Gastroesophageal sphincter (tissue), 4 donors: ENCODE measurements at regions not wholly inside any gene's neighbourhood (a gene's known extent, or its start where the extent isn't known, plus 50 kb on each side); places are given as distances from the start of the nearest gene placed in this dataset.

ENCODE experiments used
- ATAC-seq: fragments of 150-250 bp; one replicate; pipeline ENCODE4 v1.9.1; 2016; ENCODE audit warnings: mild to moderate bottlenecking, moderate library complexity
- H3K27ac ChIP-seq, 4 donors: fragments of 200-600 bp; sonication (generic) in 3 of 4; 1 replicate in 3 of 4; 2 replicates in 1 of 4; pipeline ENCODE4 v1.5.1; 2016 to 2019
- H3K27me3 ChIP-seq: fragments of 200-600 bp; sonication (generic); one replicate; pipeline ENCODE4 v1.5.1; 2019
- H3K36me3 ChIP-seq, 2 donors: fragments of 200-600 bp; sonication (generic); one replicate each; pipeline ENCODE4 v1.5.1; 2019; ENCODE audit warnings: control low read depth in 1 of 2
- H3K4me1 ChIP-seq, 3 donors: fragments of 200-600 bp; sonication (generic); 1 replicate in 2 of 3; 2 replicates in 1 of 3; pipeline ENCODE4 v1.5.1; 2016 to 2019; ENCODE audit warnings: control low read depth in 2 of 3
- H3K4me3 ChIP-seq, 2 donors: fragments of 200-600 bp; sonication (generic); one replicate each; pipeline ENCODE4 v1.5.1; 2019; ENCODE audit warnings: mild to moderate bottlenecking in 1 of 2, moderate library complexity in 1 of 2
- H3K9me3 ChIP-seq, 3 donors: fragments of 200-600 bp; sonication (generic); one replicate each; pipeline ENCODE4 v1.5.1; 2017 to 2019; ENCODE audit warnings: control low read depth in 2 of 3
- EP300 ChIP-seq: sonication (generic); formaldehyde crosslinking; IDR thresholded peaks from one replicate; pipeline ENCODE4 v1.6.1; 2017; ENCODE audit warnings: antibody characterized with exemption, mild to moderate bottlenecking
- POLR2A ChIP-seq, 2 donors: fragments of 450-650 bp; IDR thresholded peaks; one replicate each; pipeline ENCODE4 v1.6.1; 2017; ENCODE audit warnings: antibody characterized with exemption in 2 of 2, mild to moderate bottlenecking in 2 of 2, moderate library complexity in 1 of 2
- POLR2AphosphoS5 ChIP-seq: sonication (generic); formaldehyde crosslinking; IDR thresholded peaks from one replicate; pipeline ENCODE4 v1.6.1; 2017; ENCODE audit warnings: antibody characterized with exemption
- WGBS, 2 donors: methylation state at CpG; one replicate each; pipeline ENCODE4 v1.1.5; 2018; ENCODE audit warnings: low coverage in 1 of 2; 5-methylcytosine and 5-hydroxymethylcytosine counted together
- TF ChIP-seq, protein P1 (sequence below), 4 experiments: fragments of 200-600 bp in 2 of 4; fragments of 450-650 bp in 2 of 4; sonication (generic) in 1 of 4; IDR thresholded peaks; one replicate each; pipeline ENCODE4 v1.5.1; 2017 to 2019; ENCODE audit warnings: antibody characterized with exemption in 4 of 4, mild to moderate bottlenecking in 2 of 4, moderate library complexity in 2 of 4

DNA sequence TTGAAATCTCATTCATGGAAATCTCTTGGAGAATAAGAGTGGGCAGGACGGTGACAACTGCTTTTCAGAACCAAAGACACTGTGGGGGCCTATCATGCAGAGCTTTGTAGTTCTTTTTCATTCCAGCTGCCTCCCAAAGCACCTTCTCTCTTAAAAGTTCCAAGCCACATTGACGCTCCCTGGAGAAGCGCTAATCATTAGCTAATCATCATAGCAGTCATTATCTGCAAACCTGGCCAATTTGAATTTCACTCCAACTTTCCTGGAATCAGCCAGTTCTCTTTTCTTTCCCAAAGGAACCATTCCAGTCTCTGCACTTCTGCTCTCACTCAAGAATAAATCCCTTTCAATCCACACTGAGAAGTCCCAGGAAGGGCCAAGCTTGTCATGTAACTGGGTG lies 1144.1 kb upstream of the IGFBP7 start:
- Histone ChIP-seq H3K27me3 (no peaks in the 10 kb centered on the region), H3K36me3 (no peaks in the 10 kb centered on the region), H3K27ac (no peak overlapping the region), H3K4me1 (no peaks in the 10 kb centered on the region), H3K4me3 (no peak overlapping the region), H3K9me3 (no peaks in the 10 kb centered on the region)
- ATAC-seq: no peak
- 64 to 71% methylated on average over 3 of the region's 3 CpGs for WGBS, 2 donors
- TF ChIP-seq POLR2AphosphoS5: no peak
- no peak for TF ChIP-seq POLR2A (IDR thresholded peaks at IDR 0.05)
- TF ChIP-seq, protein P1, sequence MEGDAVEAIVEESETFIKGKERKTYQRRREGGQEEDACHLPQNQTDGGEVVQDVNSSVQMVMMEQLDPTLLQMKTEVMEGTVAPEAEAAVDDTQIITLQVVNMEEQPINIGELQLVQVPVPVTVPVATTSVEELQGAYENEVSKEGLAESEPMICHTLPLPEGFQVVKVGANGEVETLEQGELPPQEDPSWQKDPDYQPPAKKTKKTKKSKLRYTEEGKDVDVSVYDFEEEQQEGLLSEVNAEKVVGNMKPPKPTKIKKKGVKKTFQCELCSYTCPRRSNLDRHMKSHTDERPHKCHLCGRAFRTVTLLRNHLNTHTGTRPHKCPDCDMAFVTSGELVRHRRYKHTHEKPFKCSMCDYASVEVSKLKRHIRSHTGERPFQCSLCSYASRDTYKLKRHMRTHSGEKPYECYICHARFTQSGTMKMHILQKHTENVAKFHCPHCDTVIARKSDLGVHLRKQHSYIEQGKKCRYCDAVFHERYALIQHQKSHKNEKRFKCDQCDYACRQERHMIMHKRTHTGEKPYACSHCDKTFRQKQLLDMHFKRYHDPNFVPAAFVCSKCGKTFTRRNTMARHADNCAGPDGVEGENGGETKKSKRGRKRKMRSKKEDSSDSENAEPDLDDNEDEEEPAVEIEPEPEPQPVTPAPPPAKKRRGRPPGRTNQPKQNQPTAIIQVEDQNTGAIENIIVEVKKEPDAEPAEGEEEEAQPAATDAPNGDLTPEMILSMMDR (IDR thresholded peaks at IDR 0.05): no peak
- TF ChIP-seq EP300: no peak

DNA sequence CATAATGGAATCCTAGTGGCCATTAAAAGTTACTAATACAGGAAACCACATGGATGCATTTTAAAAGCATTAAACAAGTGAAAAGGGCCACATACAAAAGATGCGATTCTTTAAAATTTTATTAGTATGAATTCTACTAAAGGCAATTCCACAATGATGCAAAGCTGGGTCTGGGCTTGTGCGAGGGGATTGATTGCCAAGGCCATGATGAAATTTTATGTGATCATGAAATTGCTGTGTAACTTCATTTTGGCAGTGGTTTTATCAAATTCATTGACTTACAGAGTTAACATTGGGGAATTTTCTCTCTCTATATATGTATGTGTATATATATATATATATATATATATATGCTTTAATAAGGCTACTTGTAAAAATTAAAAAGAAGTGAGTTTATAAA lies 1142.5 kb upstream of the IGFBP7 start:
- Histone ChIP-seq H3K36me3 (no peaks in the 10 kb centered on the region), H3K27ac (no peak overlapping the region), H3K4me1 (no peaks in the 10 kb centered on the region), H3K9me3 (no peaks in the 10 kb centered on the region), H3K4me3 (no peak overlapping the region), H3K27me3 (no peaks in the 10 kb centered on the region)
- ATAC-seq: no peak
- TF ChIP-seq, protein P1 (IDR thresholded peaks at IDR 0.05): no peak
- TF ChIP-seq POLR2A (IDR thresholded peaks at IDR 0.05) (no peak), EP300 (no peak), POLR2AphosphoS5 (no peak)
- WGBS, 2 donors: 82 to 100% methylated on average over 2 of the region's 2 CpGs

DNA sequence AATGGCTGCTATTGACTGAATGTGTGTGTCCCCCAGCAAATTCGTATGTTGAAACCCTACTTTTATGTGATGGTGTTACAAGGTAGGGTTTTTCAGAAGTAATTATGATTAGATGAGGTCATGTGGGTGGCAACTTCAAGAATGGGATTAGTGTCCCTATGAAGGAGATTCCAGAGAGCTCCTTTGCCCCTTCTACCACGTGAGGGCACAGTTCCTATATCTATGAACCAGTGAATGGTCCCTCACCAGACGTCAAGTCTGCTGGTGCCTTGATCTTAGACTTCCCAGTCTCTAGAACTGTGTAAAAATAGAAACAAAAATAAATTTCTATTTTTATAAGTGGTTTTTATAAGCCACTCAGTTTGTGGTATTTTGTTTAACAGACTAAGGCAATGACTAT lies 1137.6 kb upstream of the IGFBP7 start:
- TF ChIP-seq POLR2AphosphoS5: no peak
- TF ChIP-seq, protein P1 (IDR thresholded peaks at IDR 0.05): no peak
- TF ChIP-seq EP300: no peak
- TF ChIP-seq POLR2A (IDR thresholded peaks at IDR 0.05): no peak
- Histone ChIP-seq H3K4me1 (no peaks in the 10 kb centered on the region), H3K27ac (no peak overlapping the region), H3K27me3 (no peaks in the 10 kb centered on the region), H3K36me3 (no peaks in the 10 kb centered on the region), H3K4me3 (no peak overlapping the region), H3K9me3 (peaks cover 0 to 4% (median 0%) of the 10 kb centered on the region in 3 donors)
- no peak for ATAC-seq
- whole genome bisulfite sequencing, 2 donors: 65 to 73% methylated on average over 3 of the region's 3 CpGs

DNA sequence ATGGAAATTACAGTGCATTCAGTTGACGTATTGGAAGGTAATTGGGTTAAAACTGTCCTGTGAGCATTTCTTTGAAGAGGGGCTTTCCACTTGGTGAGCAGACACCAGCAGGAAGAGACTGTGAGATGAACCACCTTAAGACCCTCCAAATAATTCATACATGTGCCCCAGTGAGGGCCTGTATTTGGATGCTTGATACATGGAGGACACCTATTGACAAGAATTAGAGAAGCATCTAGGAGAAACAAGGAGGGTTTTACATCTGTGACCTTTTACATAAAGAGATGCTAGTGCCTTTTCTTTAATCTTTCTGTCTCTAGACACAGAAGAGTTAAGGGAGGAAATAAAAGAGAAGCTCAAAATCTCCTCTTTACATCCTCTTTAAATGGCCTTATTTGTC lies 1115.3 kb upstream of the IGFBP7 start:
- Histone ChIP-seq H3K27ac (no peak overlapping the region), H3K4me1 (no peaks in the 10 kb centered on the region), H3K27me3 (no peaks in the 10 kb centered on the region), H3K4me3 (no peak overlapping the region), H3K36me3 (no peaks in the 10 kb centered on the region), H3K9me3 (no peaks in the 10 kb centered on the region)
- TF ChIP-seq POLR2AphosphoS5: no peak
- 93 to 100% methylated on average over 1 of the region's 1 CpG for WGBS, 2 donors
- ATAC-seq: no peak

DNA sequence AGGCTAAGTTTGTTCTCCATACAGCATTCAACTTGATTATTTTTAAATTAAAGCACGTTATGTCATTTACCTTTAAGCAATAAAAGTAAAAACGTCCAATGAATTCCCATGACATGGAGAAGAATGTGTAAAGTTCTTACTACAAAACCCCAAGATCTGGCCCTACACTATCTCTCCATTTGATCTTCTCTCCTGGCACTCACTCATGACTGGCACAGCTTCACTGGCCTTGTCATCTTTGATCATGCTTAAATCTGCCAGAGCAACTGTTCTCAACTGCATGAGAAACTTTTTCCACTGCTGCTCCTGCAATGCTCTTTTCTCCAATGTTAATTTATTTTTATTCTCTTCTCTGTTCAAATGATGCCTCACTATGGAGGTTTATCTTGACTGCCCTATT lies 1109.0 kb upstream of the IGFBP7 start:
- H3K36me3 ChIP-seq: no peaks in the 10 kb centered on the region
- H3K9me3 ChIP-seq: no peaks in the 10 kb centered on the region
- no peaks in the 10 kb centered on the region for H3K4me1 ChIP-seq
- no peak overlapping the region for H3K27ac ChIP-seq
- H3K27me3 ChIP-seq: no peaks in the 10 kb centered on the region
- H3K4me3 ChIP-seq: no peak overlapping the region
- 78 to 82% methylated on average over 2 of the region's 2 CpGs for WGBS, 2 donors
- TF ChIP-seq POLR2AphosphoS5 (no peak), EP300 (no peak), POLR2A (IDR thresholded peaks at IDR 0.05) (no peak)
- TF ChIP-seq, protein P1 (IDR thresholded peaks at IDR 0.05): no peak
- ATAC-seq: no peak

DNA sequence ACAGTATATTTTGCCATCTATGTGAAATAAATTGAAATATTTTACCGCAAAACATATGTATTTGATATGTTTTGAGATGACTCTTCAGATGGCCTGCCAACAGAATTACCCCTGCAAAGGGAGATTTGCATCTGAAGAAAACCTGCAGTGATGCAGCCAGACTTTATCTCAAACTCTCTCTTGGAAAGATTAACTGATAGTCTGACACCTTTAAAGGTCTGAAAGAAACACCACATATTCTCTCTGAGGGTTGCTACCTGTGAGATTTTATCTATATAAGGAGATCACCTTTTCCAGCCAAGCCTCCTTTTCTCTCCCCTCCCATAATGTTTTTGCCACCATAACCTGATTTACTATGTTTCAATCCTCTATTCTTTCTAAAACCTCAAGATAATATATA lies 1106.3 kb upstream of the IGFBP7 start:
- no peak overlapping the region for H3K4me3 ChIP-seq
- H3K27ac ChIP-seq: no peak overlapping the region
- TF ChIP-seq, protein P1 (IDR thresholded peaks at IDR 0.05): no peak
- TF ChIP-seq EP300: no peak
- TF ChIP-seq POLR2AphosphoS5: no peak
- H3K36me3 ChIP-seq: no peaks in the 10 kb centered on the region
- H3K9me3 ChIP-seq: no peaks in the 10 kb centered on the region
- H3K27me3 ChIP-seq: no peaks in the 10 kb centered on the region
- 36 to 95% methylated on average over 1 of the region's 1 CpG for WGBS, 2 donors
- no peaks in the 10 kb centered on the region for H3K4me1 ChIP-seq
- no peak for ATAC-seq
